ENCODE measurements at regions not wholly inside any gene's neighbourhood (a gene's known extent, or its start where the extent isn't known, plus 50 kb on each side); places are given as distances from the start of the nearest gene placed in this dataset.
A peak's percentile ranks its signal among the peaks of the same experiment; 100 is the strongest.
"Not testable (repeated sequence)": the region's sequence is repeated elsewhere in the genome, so short reads cannot be mapped to it uniquely, and the experiment has no call there.

- DNase-seq (ENCODE audit: missing footprints) = no peak
- no peak for ATAC-seq
- intact Hi-C loops (cut with DNase I) = loop anchor here (5.0 kb wide), 1 partner anchor 233 kb away; no protein-coding TSS in a partner anchor
These were observed 226.1 kb downstream of the BLID start for GRCh38 chr11:121889931-121890330.

- intact Hi-C loops (cut with DNase I) = no loop called here
- no peak for DNase-seq (ENCODE audit: missing footprints)
- no peak for ATAC-seq
These were observed 226.8 kb downstream of the BLID start for GRCh38 chr11:121889186-121889585.

GRCh38 chr11:121887976-121888557, 227.9 kb downstream of the BLID start:
- no peak for ATAC-seq
- intact Hi-C loops (cut with DNase I) = no loop called here
- DNase-seq (ENCODE audit: missing footprints) = no peak

- ATAC-seq = peak; percentile 51
- no peak for DNase-seq (ENCODE audit: missing footprints)
- intact Hi-C loops (cut with DNase I) = no loop called here
These were observed 228.4 kb downstream of the BLID start for GRCh38 chr11:121887569-121887968.

GRCh38 chr11:121886996-121887395, 229.0 kb downstream of the BLID start:
- intact Hi-C loops (cut with DNase I) = no loop called here
- no peak for ATAC-seq
- DNase-seq (ENCODE audit: missing footprints) = no peak

- no peak for DNase-seq (ENCODE audit: missing footprints)
- intact Hi-C loops (cut with DNase I) = no loop called here
- ATAC-seq = peak; percentile 49
These were observed 229.8 kb downstream of the BLID start for GRCh38 chr11:121886005-121886734.

- ATAC-seq (no peak), DNase-seq (ENCODE audit: missing footprints) (no peak)
- intact Hi-C loops (cut with DNase I) = no loop called here
These were observed 231.4 kb downstream of the BLID start for GRCh38 chr11:121884626-121885025.

GRCh38 chr11:121881806-121882205, 234.2 kb downstream of the BLID start:
- intact Hi-C loops (cut with DNase I) = no loop called here
- ATAC-seq (no peak), DNase-seq (ENCODE audit: missing footprints) (no peak)

- no peak for ATAC-seq
- intact Hi-C loops (cut with DNase I) = no loop called here
- DNase-seq (ENCODE audit: missing footprints) = no peak
These were observed 238.9 kb downstream of the BLID start for GRCh38 chr11:121877152-121877551.

- intact Hi-C loops (cut with DNase I) = no loop called here
- ATAC-seq = no peak
- DNase-seq (ENCODE audit: missing footprints) = no peak
These were observed 242.2 kb downstream of the BLID start for GRCh38 chr11:121873766-121874165.

GRCh38 chr11:121872356-121872755, 243.7 kb downstream of the BLID start:
- intact Hi-C loops (cut with DNase I) = no loop called here
- ATAC-seq (no peak), DNase-seq (ENCODE audit: missing footprints) (no peak)

GRCh38 chr11:121870206-121871045, 245.6 kb downstream of the BLID start:
- intact Hi-C loops (cut with DNase I) = no loop called here
- peak; percentile 75 for ATAC-seq

GRCh38 chr11:121869478-121869877, 246.5 kb downstream of the BLID start:
- no peak for ATAC-seq
- intact Hi-C loops (cut with DNase I) = no loop called here

More at GRCh38 chr11:121870206-121871045, 245.6 kb downstream of the BLID start:
- DNase-seq (ENCODE audit: missing footprints) = no peak

GRCh38 chr11:121866754-121867153, 249.3 kb downstream of the BLID start:
- ATAC-seq = no peak
- no peak for DNase-seq (ENCODE audit: missing footprints)

More at GRCh38 chr11:121869478-121869877, 246.5 kb downstream of the BLID start:
- no peak for DNase-seq (ENCODE audit: missing footprints)

GRCh38 chr11:121864660-121865059, 251.4 kb downstream of the BLID start:
- no peak for DNase-seq (ENCODE audit: missing footprints)
- no peak for ATAC-seq
- intact Hi-C loops (cut with DNase I) = no loop called here

More at GRCh38 chr11:121866754-121867153, 249.3 kb downstream of the BLID start:
- intact Hi-C loops (cut with DNase I) = no loop called here

- DNase-seq (ENCODE audit: missing footprints) (no peak), ATAC-seq (no peak)
- intact Hi-C loops (cut with DNase I) = no loop called here
These were observed 252.9 kb downstream of the BLID start for GRCh38 chr11:121863126-121863525.

- DNase-seq (ENCODE audit: missing footprints); intact Hi-C loops (cut with DNase I); ATAC-seq: not testable (repeated sequence)
These were observed 260.9 kb downstream of the BLID start for GRCh38 chr11:121855138-121855537.

- intact Hi-C loops (cut with DNase I) = no loop called here
- no peak for ATAC-seq
- DNase-seq (ENCODE audit: missing footprints) = no peak
These were observed 272.0 kb downstream of the BLID start for GRCh38 chr11:121844016-121844415.

GRCh38 chr11:121842192-121842585, 273.8 kb downstream of the BLID start:
- no peak for DNase-seq (ENCODE audit: missing footprints)
- intact Hi-C loops (cut with DNase I) = no loop called here
- ATAC-seq = no peak

All from Right ventricle myocardium inferior (tissue), 1 donor.